DMS53 (cell line): ENCODE measurements at regions not wholly inside any gene's neighbourhood (a gene's known extent, or its start where the extent isn't known, plus 50 kb on each side); places are given as distances from the start of the nearest gene placed in this dataset.
"Not testable (repeated sequence)": the region's sequence is repeated elsewhere in the genome, so short reads cannot be mapped to it uniquely, and the experiment has no call there.

ENCODE experiments used
- DNase-seq: peaks from one replicate; lab custom pipeline; 2025; lab: John Stamatoyannopoulos, UW

DNA sequence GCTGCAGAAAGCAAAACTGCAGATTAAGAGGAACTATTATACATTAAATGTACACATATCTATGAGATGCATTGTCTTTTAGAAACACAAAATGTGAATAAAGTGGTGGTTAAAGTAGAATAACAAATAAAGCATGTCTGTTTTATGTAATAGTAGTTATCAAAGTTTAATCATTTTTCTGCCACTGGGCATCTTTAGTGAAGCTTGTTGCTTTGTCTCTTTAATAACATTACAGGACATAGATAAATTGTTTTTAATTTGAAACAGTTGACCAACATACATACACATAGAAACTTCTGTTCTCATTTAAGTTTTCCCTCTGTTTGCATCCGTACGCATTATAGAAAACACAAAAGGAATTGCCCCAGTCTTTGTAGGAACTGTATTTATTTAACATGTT lies 1700.0 kb upstream of the ADGRL3 start:
- no peak for DNase-seq

GRCh38 chr4:59503731-59504130 lies 1696.4 kb upstream of the ADGRL3 start:
- no peak for DNase-seq

DNA sequence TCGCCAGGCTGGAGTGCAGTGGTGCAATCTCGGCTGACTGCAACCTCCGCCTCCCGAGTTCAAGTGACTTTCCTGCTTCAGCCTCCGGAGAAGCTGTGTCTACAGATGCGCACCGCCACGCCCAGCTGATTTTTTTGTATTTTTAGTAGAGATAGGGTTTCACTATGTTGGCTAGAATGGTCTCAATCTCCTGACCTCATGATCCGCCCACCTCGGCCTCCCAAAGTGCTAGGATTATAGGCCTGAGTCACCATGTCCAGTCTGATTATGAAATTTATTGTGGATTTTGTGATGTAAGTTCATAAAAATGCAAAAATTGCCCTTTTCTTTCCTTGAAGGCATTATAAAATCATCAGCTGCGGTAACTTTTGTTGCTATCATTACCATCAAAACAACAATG lies 1688.3 kb upstream of the ADGRL3 start:
- DNase-seq: not testable (repeated sequence)

DNA sequence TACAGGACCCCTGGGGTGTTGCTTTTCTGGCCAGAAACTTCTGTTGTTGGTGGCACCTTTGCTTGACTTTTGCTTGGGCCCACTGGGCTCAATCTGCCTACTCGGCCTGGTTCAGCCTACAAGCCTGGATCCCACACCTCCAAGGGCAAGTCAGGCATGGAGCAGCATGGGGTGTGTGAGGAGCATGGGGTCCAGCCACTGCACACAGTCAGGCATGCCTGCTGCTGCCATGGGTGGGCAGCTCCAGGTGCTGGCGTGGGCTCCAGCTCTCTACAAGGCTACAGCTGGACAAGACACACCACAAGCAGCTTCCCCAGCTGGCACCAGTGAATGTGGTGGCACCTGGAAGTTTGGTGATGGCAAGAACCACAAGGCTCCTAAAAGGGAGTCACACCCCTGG lies 1683.1 kb upstream of the ADGRL3 start:
- DNase-seq: no peak

- peak; percentile 13 for DNase-seq
Measured at GRCh38 chr4:59518005-59518823, 1681.9 kb upstream of the ADGRL3 start.

GRCh38 chr4:59525885-59526284 lies 1674.2 kb upstream of the ADGRL3 start:
- no peak for DNase-seq

DNA sequence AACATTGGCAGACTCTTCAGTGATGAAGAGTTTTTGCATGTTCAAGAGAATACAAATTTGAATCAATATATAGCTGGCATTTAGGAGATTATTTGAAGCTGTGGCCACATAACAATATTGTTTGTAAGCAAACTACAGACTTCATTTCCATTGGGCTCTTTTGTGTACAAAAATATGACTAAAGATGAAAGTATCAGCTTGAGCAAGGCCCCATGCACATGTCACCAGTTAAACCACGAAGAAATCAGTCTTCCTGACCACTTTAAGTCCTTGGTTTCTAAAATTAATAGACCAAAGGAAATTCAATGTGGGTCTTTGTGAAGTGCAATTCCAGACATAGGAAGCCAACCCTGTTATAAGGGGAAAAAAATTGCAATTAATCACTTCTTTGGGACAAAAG lies 1664.6 kb upstream of the ADGRL3 start:
- no peak for DNase-seq

GRCh38 chr4:59536428-59536827 lies 1663.7 kb upstream of the ADGRL3 start:
- no peak for DNase-seq

DNA sequence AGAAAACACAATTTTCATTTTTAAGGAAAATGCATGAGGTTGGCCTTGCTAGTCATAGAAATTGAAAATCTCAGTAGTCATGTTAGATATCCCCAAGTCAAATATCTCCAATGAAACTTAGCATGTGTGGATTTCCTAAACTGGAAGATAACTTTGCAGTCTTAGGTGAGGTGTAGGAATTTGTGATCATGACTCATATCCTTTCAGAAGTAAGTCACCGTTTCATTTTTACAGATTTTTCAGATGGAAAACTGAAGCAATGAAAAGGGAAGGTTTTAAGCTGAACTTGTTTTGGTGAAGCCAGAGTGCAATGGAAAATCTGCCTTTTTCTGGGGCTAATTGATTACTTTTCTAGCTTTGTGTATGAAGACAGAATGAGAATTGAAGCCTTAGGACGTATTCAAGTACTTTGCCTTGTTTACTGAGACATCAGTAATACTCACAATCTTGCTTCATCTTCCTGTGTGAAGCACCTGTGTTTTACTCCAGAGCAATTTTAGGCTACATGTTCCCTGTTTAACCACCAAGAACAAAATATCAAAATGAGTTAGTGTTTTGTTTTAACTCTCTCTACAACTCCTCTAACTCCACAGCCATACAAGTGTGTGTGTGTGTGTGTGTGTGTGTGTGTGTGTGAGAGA lies 1662.8 kb upstream of the ADGRL3 start:
- no peak for DNase-seq

DNA sequence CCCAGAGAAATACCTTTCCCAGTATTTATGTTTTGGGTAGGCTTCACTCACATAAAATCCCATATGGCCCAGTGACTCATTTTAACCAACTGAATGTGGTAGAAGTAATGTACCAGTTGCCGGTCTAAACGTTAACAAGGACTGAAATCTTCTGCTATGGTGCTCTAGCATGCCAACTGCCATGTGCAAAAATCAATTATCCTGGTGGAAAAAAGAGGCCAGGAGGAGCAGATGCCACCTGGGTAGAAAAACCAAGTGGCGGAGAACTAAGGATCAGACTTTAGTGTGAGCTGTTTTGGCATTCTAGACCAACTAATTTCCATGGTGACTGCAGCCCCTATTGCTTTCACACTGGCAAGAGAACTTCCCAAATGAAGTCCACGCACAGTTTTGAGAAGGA lies 1660.7 kb upstream of the ADGRL3 start:
- no peak for DNase-seq

GRCh38 chr4:59540311-59540710 lies 1659.8 kb upstream of the ADGRL3 start:
- DNase-seq: peak; percentile 48

- peak; percentile 78 for DNase-seq
Measured at GRCh38 chr4:59553063-59553720, 1646.9 kb upstream of the ADGRL3 start.

- DNase-seq: peak; percentile 67
Measured at GRCh38 chr4:59553721-59554091, 1646.4 kb upstream of the ADGRL3 start.

GRCh38 chr4:59556191-59556590 lies 1643.9 kb upstream of the ADGRL3 start:
- DNase-seq: not testable (repeated sequence)

DNA sequence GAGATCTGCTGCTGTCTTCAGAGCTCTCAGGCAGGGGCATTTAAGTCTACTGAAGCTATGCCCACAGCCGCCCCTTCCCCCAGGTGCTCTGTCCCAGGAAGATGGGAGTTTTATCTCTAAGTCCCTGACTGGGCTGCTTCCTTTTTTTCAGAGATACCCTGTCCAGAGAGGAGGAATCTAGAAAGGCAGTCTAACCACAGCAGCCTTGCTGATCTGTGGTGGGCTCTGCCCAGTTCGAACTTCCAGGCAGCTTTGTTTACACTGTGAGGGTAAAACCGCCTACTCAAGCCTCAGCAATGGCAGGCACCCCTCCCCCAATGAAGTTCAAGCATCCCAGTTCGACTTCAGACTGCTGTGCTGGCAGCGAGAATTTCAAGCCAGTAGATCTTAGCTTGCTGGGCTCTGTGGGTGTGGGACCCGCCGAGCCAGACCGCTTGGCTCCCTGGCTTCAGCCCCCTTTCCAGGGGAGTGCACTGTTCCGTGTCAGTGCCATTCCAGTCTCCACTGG lies 1639.9 kb upstream of the ADGRL3 start:
- DNase-seq: not testable (repeated sequence)

DNA sequence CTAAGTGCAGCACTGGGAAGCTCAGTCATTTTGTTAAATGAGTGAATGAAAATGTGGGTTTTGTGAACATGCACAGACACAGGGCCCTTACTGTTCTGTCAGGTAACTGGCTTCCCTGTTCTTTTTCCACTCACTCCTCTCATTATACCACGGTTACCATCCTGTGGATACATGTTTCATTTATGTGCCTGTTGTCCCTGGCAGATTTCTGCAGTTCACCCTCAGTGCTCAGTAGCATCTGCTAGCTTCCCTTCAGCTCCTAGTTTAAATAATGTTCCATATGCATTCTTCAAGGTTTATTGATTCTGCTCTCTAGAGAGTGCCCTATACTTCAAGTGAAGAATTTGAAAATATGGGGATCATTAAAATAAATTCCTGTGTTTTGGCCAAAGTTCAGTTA lies 1634.3 kb upstream of the ADGRL3 start:
- DNase-seq: no peak

GRCh38 chr4:59570860-59571476 lies 1629.2 kb upstream of the ADGRL3 start:
- DNase-seq: no peak

- peak; percentile 37 for DNase-seq
Measured at GRCh38 chr4:59571805-59572430, 1628.2 kb upstream of the ADGRL3 start.

DNA sequence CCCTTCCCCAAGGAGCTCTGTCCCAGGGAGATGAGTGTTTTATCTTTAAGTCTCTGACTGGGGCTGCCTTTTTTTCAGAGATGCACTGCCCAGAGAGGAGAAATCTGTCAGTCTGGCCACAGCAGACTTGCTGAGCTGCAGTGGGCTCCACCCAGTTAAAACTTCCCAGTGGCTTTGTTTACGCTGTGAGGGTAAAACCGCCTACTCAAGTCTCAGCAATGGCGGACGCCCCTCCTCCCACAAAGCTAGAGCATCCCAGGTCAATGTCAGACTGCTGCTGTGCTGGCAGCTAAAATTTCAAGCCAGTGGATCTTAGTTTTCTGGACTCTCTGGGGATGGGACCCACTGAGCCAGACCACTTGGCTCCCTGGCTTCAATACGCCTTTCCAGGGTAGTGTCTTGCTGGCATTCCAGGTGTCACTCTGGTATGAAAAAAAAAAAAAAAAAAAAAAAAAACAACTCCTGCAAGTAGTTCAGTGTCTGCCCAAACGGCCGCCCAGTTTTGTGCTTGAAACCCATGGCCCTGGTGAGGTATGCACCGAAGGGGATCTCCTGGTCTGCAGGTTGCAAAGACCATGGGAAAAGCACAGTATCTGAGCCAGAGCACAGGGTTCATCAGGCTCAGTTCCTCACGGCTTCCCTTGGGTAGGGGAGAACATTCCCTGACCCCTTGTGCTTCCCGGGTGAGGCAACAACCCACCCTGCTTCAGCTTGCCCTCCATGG lies 1616.1 kb upstream of the ADGRL3 start:
- DNase-seq: no peak

- DNase-seq: no peak
Measured at GRCh38 chr4:59597536-59598329, 1602.4 kb upstream of the ADGRL3 start.

DNA sequence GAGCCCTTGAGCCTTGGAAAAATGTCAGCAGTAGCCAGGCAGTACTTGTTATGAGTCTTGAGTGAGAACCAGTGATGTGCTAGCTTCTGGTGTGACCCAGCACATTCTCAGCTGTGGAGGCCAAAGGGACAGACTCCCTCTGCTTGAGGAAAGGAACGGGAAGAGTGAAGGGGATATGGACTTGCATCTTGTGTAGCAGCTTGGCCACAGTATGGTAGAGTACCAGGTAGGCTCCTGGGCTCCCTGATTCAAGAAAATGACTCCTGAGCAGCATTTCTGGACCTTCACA lies 1601.9 kb upstream of the ADGRL3 start:
- DNase-seq: no peak
